ENCODE measurements at regions not wholly inside any gene's neighbourhood (a gene's known extent, or its start where the extent isn't known, plus 50 kb on each side); places are given as distances from the start of the nearest gene placed in this dataset.

- intact Hi-C loops (cut with DNase I), result no loop called here
- Histone ChIP-seq H3K4me3 (no peak overlapping the region), H3K4me1 (no peaks in the 10 kb centered on the region), H3K27ac (no peak overlapping the region), H3K27me3 (peaks cover 0 to 13% of the 10 kb centered on the region in 2 donors), H3K36me3 (no peaks in the 10 kb centered on the region), H3K9me3 (no peaks in the 10 kb centered on the region)
- no peak for TF ChIP-seq CTCF (IDR thresholded peaks at IDR 0.05)
- DNase-seq (no peak), ATAC-seq (no peak)
Measured at GRCh38 chr22:49115197-49115596, 712.5 kb downstream of the BRD1 start.

- Histone ChIP-seq H3K9me3 (no peaks in the 10 kb centered on the region), H3K4me3 (no peak overlapping the region), H3K27me3 (peaks cover 0 to 20% of the 10 kb centered on the region in 2 donors), H3K4me1 (no peaks in the 10 kb centered on the region), H3K36me3 (no peaks in the 10 kb centered on the region), H3K27ac (no peak overlapping the region)
- intact Hi-C loops (cut with DNase I), result no loop called here
- DNase-seq (no peak), ATAC-seq (no peak)
- no peak for TF ChIP-seq CTCF (IDR thresholded peaks at IDR 0.05)
Measured at GRCh38 chr22:49113758-49114157, 713.9 kb downstream of the BRD1 start.

- intact Hi-C loops (cut with DNase I), result no loop called here
- TF ChIP-seq CTCF (IDR thresholded peaks at IDR 0.05), result no peak
- ATAC-seq, result no peak
Measured at GRCh38 chr22:49112661-49113626, 714.7 kb downstream of the BRD1 start.

GRCh38 chr22:49112176-49112575 is 715.5 kb downstream of the BRD1 start:
- Histone ChIP-seq H3K4me3 (no peak overlapping the region), H3K27ac (no peak overlapping the region), H3K36me3 (no peaks in the 10 kb centered on the region), H3K27me3 (peaks cover 0 to 36% of the 10 kb centered on the region in 2 donors), H3K9me3 (no peaks in the 10 kb centered on the region), H3K4me1 (no peaks in the 10 kb centered on the region)
- no peak for DNase-seq
- intact Hi-C loops (cut with DNase I), result no loop called here
- no peak for ATAC-seq
- TF ChIP-seq CTCF (IDR thresholded peaks at IDR 0.05), result no peak

More at GRCh38 chr22:49112661-49113626, 714.7 kb downstream of the BRD1 start:
- Histone ChIP-seq H3K27me3 (peaks cover 0 to 28% of the 10 kb centered on the region in 2 donors), H3K9me3 (no peaks in the 10 kb centered on the region), H3K27ac (no peak overlapping the region), H3K4me1 (no peaks in the 10 kb centered on the region), H3K4me3 (no peak overlapping the region), H3K36me3 (no peaks in the 10 kb centered on the region)
- peak in 1 of 4 donors; percentile 25 for DNase-seq

- no peak for TF ChIP-seq CTCF (IDR thresholded peaks at IDR 0.05)
- intact Hi-C loops (cut with DNase I), result no loop called here
- no peak for ATAC-seq
Measured at GRCh38 chr22:49111085-49111484, 716.6 kb downstream of the BRD1 start.

More at GRCh38 chr22:49111085-49111484, 716.6 kb downstream of the BRD1 start:
- peaks cover 0 to 47% of the 10 kb centered on the region in 2 donors for H3K27me3 ChIP-seq
- no peaks in the 10 kb centered on the region for H3K4me1 ChIP-seq
- no peak overlapping the region for H3K27ac ChIP-seq
- no peak overlapping the region for H3K4me3 ChIP-seq
- no peaks in the 10 kb centered on the region for H3K9me3 ChIP-seq
- no peak for DNase-seq
- H3K36me3 ChIP-seq, result no peaks in the 10 kb centered on the region

Data from left lung (tissue), 4 donors.